HepG2 (cell line): ENCODE measurements at regions not wholly inside any gene's neighbourhood (a gene's known extent, or its start where the extent isn't known, plus 50 kb on each side); places are given as distances from the start of the nearest gene placed in this dataset.

ENCODE experiments used
- ATAC-seq: fragments of 200-7000 bp; cut with Tn5 transposase; 3 replicates; pipeline ENCODE4 v1.9.1; 2020; ENCODE audit warnings: mild to moderate bottlenecking, moderate library complexity
- BruUV-seq: library from RNA; stranded (reverse); fragments of 400-500 nt; replicated peaks from 2 replicates; lab custom pipeline; 2021; lab: Mats Ljungman, UMichigan
- CTCF ChIA-PET: fragments of 300-600 bp; formaldehyde crosslinking; extraction: SDS; loops from one replicate; lab custom pipeline; 2021; ENCODE audit warnings: low total read pairs, inconsistent platforms, low intra/inter-chr PET ratio; lab: Yijun Ruan, JAX
- POLR2A ChIA-PET: fragments of 350-600 bp; sonication (Branson Sonifier 250); formaldehyde crosslinking; loops from one replicate; lab custom pipeline; 2020; ENCODE audit warnings: antibody characterized with exemption, inconsistent platforms; lab: Yijun Ruan, JAX
- DNase-seq: peaks from one replicate; pipeline ENCODE4 v3.0.0-alpha.2; 2015; ENCODE audit warnings: low spot score
- FAIRE-seq: peaks from 3 replicates; lab custom pipeline; 2011; peaks lifted over from hg19 to GRCh38; lab: Jason Lieb, UNC
- H2AFZ ChIP-seq: one replicate; pipeline ENCODE4 v1.6.1; 2011; ENCODE audit warnings: low read length, inconsistent platforms
- H3K27ac ChIP-seq: fragments of 300-600 bp; 3 replicates; pipeline ENCODE4 v1.8.0; 2011; ENCODE audit warnings: mixed run types, mild to moderate bottlenecking, mixed read lengths, low read length, inconsistent platforms; ENCODE audit not compliant: insufficient read depth; ENCODE audit errors: extremely low read length
- H3K27me3 ChIP-seq, 2 experiments: fragments of 200-600 bp in 1 of 2; 2 replicates in 1 of 2; 3 replicates in 1 of 2; pipeline versions ENCODE4 v1.6.0 to v1.8.0; 2011; ENCODE audit warnings: low read length in 2 of 2, mild to moderate bottlenecking in 2 of 2, moderate library complexity in 2 of 2, inconsistent platforms in 1 of 2; ENCODE audit not compliant: insufficient read depth in 2 of 2, control insufficient read depth in 1 of 2
- H3K36me3 ChIP-seq, 2 experiments: fragments of 200-600 bp in 1 of 2; replicated peaks in 1 of 2; 2 replicates in 1 of 2; 3 replicates in 1 of 2; pipeline versions ENCODE4 v1.5.1 to v1.8.0; 2011; ENCODE audit warnings: low read length in 2 of 2, inconsistent platforms in 1 of 2; ENCODE audit not compliant: insufficient read depth in 2 of 2, control insufficient read depth in 1 of 2
- H3K4me1 ChIP-seq: 2 replicates; pipeline ENCODE4 v1.5.1; 2012; ENCODE audit warnings: low read length, inconsistent platforms; ENCODE audit not compliant: insufficient read depth
- H3K4me2 ChIP-seq: 2 replicates; pipeline ENCODE4 v1.6.0; 2011; ENCODE audit warnings: low read depth, low read length, inconsistent platforms
- H3K4me3 ChIP-seq, 3 experiments: fragments of 200-600 bp in 1 of 3; sonication (generic), shearing (Covaris generic) in 1 of 3; replicated peaks in 1 of 3; 2 replicates each; pipeline ENCODE4 v1.5.1; 2011 to 2016; ENCODE audit warnings: low read length in 3 of 3, inconsistent platforms in 2 of 3, low read depth in 2 of 3, mild to moderate bottlenecking in 2 of 3, control low read depth in 1 of 3, mixed read lengths in 1 of 3; ENCODE audit not compliant: insufficient read depth in 1 of 3
- H3K79me2 ChIP-seq: one replicate; pipeline ENCODE4 v1.6.1; 2011; ENCODE audit warnings: low read length, inconsistent platforms; ENCODE audit not compliant: insufficient read depth
- H3K9ac ChIP-seq: 2 replicates; pipeline ENCODE4 v1.6.0; 2011; ENCODE audit warnings: mild to moderate bottlenecking, low read depth, low read length, inconsistent platforms; ENCODE audit not compliant: insufficient read depth
- H3K9me3 ChIP-seq: 2 replicates; pipeline ENCODE4 v1.5.1; 2012; ENCODE audit warnings: mild to moderate bottlenecking, low read length
- H4K20me1 ChIP-seq: 2 replicates; pipeline ENCODE4 v1.6.0; 2011; ENCODE audit warnings: inconsistent platforms, mild to moderate bottlenecking, low read length, moderate library complexity; ENCODE audit not compliant: insufficient read depth
- ATF7 ChIP-seq, 2 experiments: fragments of 450-650 bp in 1 of 2; sonication (generic) in 1 of 2; formaldehyde crosslinking in 1 of 2; IDR thresholded peaks; 2 replicates each; pipeline versions ENCODE4 v1.4.0 to v1.6.1; 2016 to 2020; ENCODE audit warnings: antibody characterized with exemption in 1 of 2, mild to moderate bottlenecking in 1 of 2, missing genetic modification reagents in 1 of 2
- BCL6 ChIP-seq: IDR thresholded peaks from 2 replicates; pipeline ENCODE4 v1.6.1; 2016; ENCODE audit warnings: missing genetic modification reagents, missing compliant biosample characterization
- BCLAF1 ChIP-seq: fragments of 450-650 bp; IDR thresholded peaks from 2 replicates; pipeline ENCODE4 v1.6.1; 2017; ENCODE audit warnings: mild to moderate bottlenecking
- GATAD1 ChIP-seq: IDR thresholded peaks from 2 replicates; pipeline ENCODE4 v1.6.1; 2016; ENCODE audit warnings: missing genetic modification reagents, missing compliant biosample characterization
- HNRNPUL1 ChIP-seq: fragments of 200-400 bp; formaldehyde crosslinking; IDR thresholded peaks from 2 replicates; pipeline ENCODE4 v1.6.1; 2017; ENCODE audit warnings: low read depth, mild to moderate bottlenecking, low read length, moderate library complexity
- IRX3 ChIP-seq: sonication (generic); formaldehyde crosslinking; IDR thresholded peaks from 2 replicates; pipeline ENCODE4 v1.8.1; 2023; ENCODE audit warnings: mild to moderate bottlenecking, low read depth, missing genetic modification reagents, borderline replicate concordance
- KDM6A ChIP-seq: IDR thresholded peaks from 2 replicates; pipeline ENCODE4 v1.6.1; 2016; ENCODE audit warnings: low read depth
- NONO ChIP-seq, 2 experiments: fragments of 450-650 bp in 1 of 2; sonication (generic) in 1 of 2; formaldehyde crosslinking in 1 of 2; IDR thresholded peaks in 1 of 2; conservative IDR thresholded peaks in 1 of 2; 2 replicates each; pipeline versions ENCODE4 v1.6.1 to v1.8.0; 2017 to 2022; ENCODE audit warnings: mild to moderate bottlenecking in 1 of 2, missing genetic modification reagents in 1 of 2, moderate library complexity in 1 of 2
- NR1H2 ChIP-seq: sonication (generic); formaldehyde crosslinking; IDR thresholded peaks from 2 replicates; pipeline ENCODE4 v1.8.1; 2022; ENCODE audit warnings: low read depth, missing genetic modification reagents, borderline replicate concordance
- RBM22 ChIP-seq: fragments of 200-400 bp; formaldehyde crosslinking; optimal IDR thresholded peaks from 2 replicates; pipeline ENCODE3; 2017; ENCODE audit warnings: mild to moderate bottlenecking, low read length, moderate library complexity
- RFX5 ChIP-seq: IDR thresholded peaks from 2 replicates; pipeline ENCODE4 v1.6.1; 2011; ENCODE audit warnings: low read depth, low read length, improper control_type of control experiment
- ZFP1 ChIP-seq: IDR thresholded peaks from 2 replicates; pipeline ENCODE4 v1.6.1; 2016
- ZNF17 ChIP-seq: sonication (generic); formaldehyde crosslinking; IDR thresholded peaks from 2 replicates; pipeline ENCODE4 v1.5.0; 2020; ENCODE audit warnings: mild to moderate bottlenecking, missing genetic modification reagents
- in situ Hi-C: cut with HindIII; loops from 2 replicates; pipeline ENCODE4 v1.10.0; 2017; ENCODE audit warnings: low pct_unique_long_range_greater_than_20kb; ENCODE audit not compliant: extremely low pct_ligation_motif_present
- intact Hi-C: fragments of 100-400 bp; cut with micrococcal nuclease; formaldehyde crosslinking; loops from one replicate; pipeline ENCODE4 v1.10.0; 2022; ENCODE audit not compliant: unreplicated experiment
- TF ChIP-seq, protein P1 (sequence below): sonication (generic); formaldehyde crosslinking; IDR thresholded peaks from 2 replicates; pipeline ENCODE4 v1.5.1; 2020; ENCODE audit warnings: missing genetic modification reagents, mild to moderate bottlenecking, borderline replicate concordance

DNA sequence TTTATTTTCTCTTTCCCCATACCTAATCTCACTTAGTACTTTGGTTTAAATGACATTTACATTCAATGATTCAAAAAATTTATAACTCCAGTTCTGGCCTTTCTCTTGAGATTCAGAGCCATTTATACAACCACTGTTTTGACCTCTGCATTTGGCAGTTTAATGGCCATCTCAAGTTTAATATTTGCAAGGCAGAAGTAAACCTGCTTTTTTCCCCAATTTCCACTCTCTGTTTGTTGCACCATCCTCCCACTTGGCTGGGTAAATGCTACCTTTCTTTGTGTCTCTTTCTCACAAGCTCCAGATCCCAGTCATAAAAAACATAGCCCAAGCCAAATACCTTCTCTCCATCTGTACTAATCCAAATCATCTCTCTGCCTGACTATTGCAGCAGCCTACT, 315.2 kb upstream of the MTPN start:
- intact Hi-C loops (no loop called here), in situ Hi-C loops (no loop called here)
- H2AFZ ChIP-seq = no peak overlapping the region
- no peaks in the 10 kb centered on the region for H3K27me3 ChIP-seq
- FAIRE-seq (no peak), DNase-seq (no peak), ATAC-seq (no peak)
- H3K4me2 ChIP-seq = no peak overlapping the region
- H3K9ac ChIP-seq = no peak overlapping the region
- BruUV-seq = no TSS peak
- no peaks in the 10 kb centered on the region for H3K36me3 ChIP-seq
- H3K4me3 ChIP-seq = no peak overlapping the region
- ChIA-PET POLR2A (no interaction called here), CTCF (no interaction called here)
- no peaks in the 10 kb centered on the region for H4K20me1 ChIP-seq
- TF ChIP-seq ATF7 (IDR thresholded peaks at IDR 0.05) (no peak), ATF7 (CRISPR knock-in tag; IDR thresholded peaks at IDR 0.05) (no peak), RBM22 (no peak), ZNF17 (no peak), RFX5 (no peak), NONO (IDR thresholded peaks at IDR 0.05) (no peak), NONO (CRISPR knock-in tag; conservative IDR thresholded peaks at IDR 0.05) (no peak), HNRNPUL1 (no peak), IRX3 (CRISPR knock-in tag) (no peak), ZFP1 (no peak), NR1H2 (no peak), KDM6A (CRISPR knock-in tag) (no peak), BCL6 (CRISPR knock-in tag) (no peak), GATAD1 (CRISPR knock-in tag) (no peak), BCLAF1 (no peak)
- TF ChIP-seq, protein P1, sequence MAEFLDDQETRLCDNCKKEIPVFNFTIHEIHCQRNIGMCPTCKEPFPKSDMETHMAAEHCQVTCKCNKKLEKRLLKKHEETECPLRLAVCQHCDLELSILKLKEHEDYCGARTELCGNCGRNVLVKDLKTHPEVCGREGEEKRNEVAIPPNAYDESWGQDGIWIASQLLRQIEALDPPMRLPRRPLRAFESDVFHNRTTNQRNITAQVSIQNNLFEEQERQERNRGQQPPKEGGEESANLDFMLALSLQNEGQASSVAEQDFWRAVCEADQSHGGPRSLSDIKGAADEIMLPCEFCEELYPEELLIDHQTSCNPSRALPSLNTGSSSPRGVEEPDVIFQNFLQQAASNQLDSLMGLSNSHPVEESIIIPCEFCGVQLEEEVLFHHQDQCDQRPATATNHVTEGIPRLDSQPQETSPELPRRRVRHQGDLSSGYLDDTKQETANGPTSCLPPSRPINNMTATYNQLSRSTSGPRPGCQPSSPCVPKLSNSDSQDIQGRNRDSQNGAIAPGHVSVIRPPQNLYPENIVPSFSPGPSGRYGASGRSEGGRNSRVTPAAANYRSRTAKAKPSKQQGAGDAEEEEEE (CRISPR knock-in tag) = no peak
- H3K27ac ChIP-seq = no peak overlapping the region
- H3K79me2 ChIP-seq = no peaks in the 10 kb centered on the region
- peaks cover 4% of the 10 kb centered on the region; the same call in 1 of the 2 replicates for H3K9me3 ChIP-seq
- no peaks in the 10 kb centered on the region for H3K4me1 ChIP-seq
